NCI-H146 treated with DMSO at 0.1 percent for 48 hours (cell line): ENCODE measurements at regions not wholly inside any gene's neighbourhood (a gene's known extent, or its start where the extent isn't known, plus 50 kb on each side); places are given as distances from the start of the nearest gene placed in this dataset.
"Not testable (repeated sequence)": the region's sequence is repeated elsewhere in the genome, so short reads cannot be mapped to it uniquely, and the experiment has no call there.

ENCODE experiments used
- DNase-seq: peaks from one replicate; lab custom pipeline; 2025; ENCODE audit not compliant: unreplicated experiment; lab: John Stamatoyannopoulos, UW

- no peak for DNase-seq
These were observed 512.3 kb downstream of the ZNF385D start for GRCh38 chr3:21238661-21239060.

- no peak for DNase-seq
These were observed 513.4 kb downstream of the ZNF385D start for GRCh38 chr3:21237638-21238037.

GRCh38 chr3:21235491-21235890, 515.5 kb downstream of the ZNF385D start:
- no peak for DNase-seq

- no peak for DNase-seq
These were observed 516.1 kb downstream of the ZNF385D start for GRCh38 chr3:21234933-21235332.

- DNase-seq, result no peak
These were observed 521.4 kb downstream of the ZNF385D start for GRCh38 chr3:21229426-21230135.

GRCh38 chr3:21226086-21226485, 524.9 kb downstream of the ZNF385D start:
- DNase-seq, result no peak

GRCh38 chr3:21220944-21221343, 530.1 kb downstream of the ZNF385D start:
- DNase-seq, result no peak

GRCh38 chr3:21216598-21216997, 534.4 kb downstream of the ZNF385D start:
- DNase-seq, result no peak

GRCh38 chr3:21204122-21204521, 546.9 kb downstream of the ZNF385D start:
- not testable (repeated sequence) for DNase-seq

- DNase-seq, result no peak
These were observed 555.8 kb downstream of the ZNF385D start for GRCh38 chr3:21195203-21195602.

GRCh38 chr3:21194036-21194435, 557.0 kb downstream of the ZNF385D start:
- DNase-seq, result not testable (repeated sequence)

- DNase-seq, result no peak
These were observed 562.6 kb downstream of the ZNF385D start for GRCh38 chr3:21188459-21188858.

- no peak for DNase-seq
These were observed 565.1 kb downstream of the ZNF385D start for GRCh38 chr3:21185816-21186314.

- DNase-seq, result no peak
These were observed 576.5 kb downstream of the ZNF385D start for GRCh38 chr3:21174461-21174860.

- DNase-seq, result no peak
These were observed 580.0 kb downstream of the ZNF385D start for GRCh38 chr3:21170964-21171363.

GRCh38 chr3:21169948-21170347, 581.1 kb downstream of the ZNF385D start:
- no peak for DNase-seq

- DNase-seq, result no peak
These were observed 582.5 kb downstream of the ZNF385D start for GRCh38 chr3:21168471-21168870.

GRCh38 chr3:21163956-21164355, 587.1 kb downstream of the ZNF385D start:
- no peak for DNase-seq

- DNase-seq, result no peak
These were observed 591.5 kb downstream of the ZNF385D start for GRCh38 chr3:21159543-21159906.

GRCh38 chr3:21158861-21159542, 592.0 kb downstream of the ZNF385D start:
- DNase-seq, result no peak

GRCh38 chr3:21154911-21155310, 596.1 kb downstream of the ZNF385D start:
- no peak for DNase-seq

GRCh38 chr3:21152555-21152954, 598.5 kb downstream of the ZNF385D start:
- no peak for DNase-seq

- DNase-seq, result no peak
These were observed 608.1 kb downstream of the ZNF385D start for GRCh38 chr3:21142949-21143348.
